HuH-7 (cell line): ENCODE measurements at regions not wholly inside any gene's neighbourhood (a gene's known extent, or its start where the extent isn't known, plus 50 kb on each side); places are given as distances from the start of the nearest gene placed in this dataset.
A peak's percentile ranks its signal among the peaks of the same experiment; 100 is the strongest.

Experiments
- DNase-seq: peaks from one replicate; pipeline ENCODE4 v3.0.0; 2011; ENCODE audit warnings: low spot score

DNA sequence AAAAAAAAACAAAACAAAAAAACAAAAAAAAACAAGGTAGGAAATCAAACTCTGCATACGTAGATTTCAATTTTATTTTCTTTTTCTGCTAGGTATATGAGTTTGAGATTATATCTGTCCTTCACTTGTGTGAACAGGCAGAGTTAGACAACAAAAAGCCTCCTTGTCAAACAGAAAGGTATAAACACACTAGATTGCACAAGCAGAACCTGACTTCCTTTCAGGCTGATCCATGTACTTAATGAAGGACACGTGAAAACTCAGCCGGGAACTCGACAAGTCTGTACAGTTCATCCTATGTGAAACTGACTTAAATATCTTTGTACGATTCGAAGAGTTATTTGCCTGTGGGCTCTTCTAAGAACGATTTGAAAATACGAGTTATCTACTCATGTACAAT is 254.1 kb downstream of the ARL4A start:
- DNase-seq: no peak

DNA sequence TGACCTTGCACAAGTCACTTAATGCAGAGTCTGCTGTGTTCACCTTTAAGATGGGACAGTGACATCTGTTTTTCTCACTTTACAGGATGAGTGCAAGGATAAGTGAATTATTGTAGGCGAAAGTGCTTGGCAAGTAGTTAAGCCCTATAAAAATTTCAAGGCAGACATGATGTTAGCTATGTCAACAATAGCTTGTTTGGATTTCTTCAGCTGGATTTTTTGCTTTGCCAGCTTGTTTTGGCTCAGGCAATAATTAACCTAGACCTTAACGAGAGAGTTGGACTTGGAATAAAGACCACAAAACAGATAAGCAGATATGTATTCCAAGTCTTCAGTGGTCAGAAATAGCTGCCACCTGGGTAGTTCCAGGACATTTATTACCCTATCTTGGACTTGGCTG is 255.2 kb downstream of the ARL4A start:
- peak; percentile 27 for DNase-seq

DNA sequence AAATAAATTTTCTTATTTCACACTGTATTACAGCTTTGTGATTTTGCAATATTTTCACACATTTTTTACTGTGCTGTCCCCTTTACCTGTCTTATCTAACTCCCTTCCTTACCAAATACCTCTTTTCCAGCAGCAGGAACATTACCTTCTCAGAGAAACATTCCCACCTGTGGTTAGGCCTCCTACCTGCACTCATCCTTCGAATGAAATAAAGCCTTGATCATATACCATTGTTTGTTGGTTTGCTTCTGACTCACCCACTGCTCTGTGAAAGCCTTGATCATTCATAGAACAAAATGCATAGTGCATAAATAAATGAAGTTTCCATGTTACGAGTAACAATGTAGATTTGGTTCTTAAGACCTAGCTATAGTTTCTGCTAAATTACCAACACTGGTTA is 256.3 kb downstream of the ARL4A start:
- no peak for DNase-seq

DNA sequence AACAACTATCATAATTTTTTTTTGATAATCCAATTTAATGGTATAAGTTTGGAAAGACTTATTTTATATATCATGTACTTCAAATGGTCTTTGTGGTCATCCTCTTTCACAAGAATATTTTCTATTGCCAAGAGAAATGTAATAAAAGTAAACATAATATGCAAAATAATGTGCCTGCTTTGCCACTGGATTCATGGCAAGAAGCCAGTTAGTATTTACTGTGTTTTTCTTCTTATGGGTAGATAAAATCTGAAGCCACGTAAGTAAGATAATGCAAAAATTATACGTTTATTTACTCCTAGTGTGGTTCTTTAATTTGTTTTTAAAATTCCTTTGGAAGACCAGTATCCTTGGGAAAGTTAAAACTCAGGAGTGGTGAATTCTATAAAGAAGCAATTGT is 258.5 kb downstream of the ARL4A start:
- DNase-seq: no peak

DNA sequence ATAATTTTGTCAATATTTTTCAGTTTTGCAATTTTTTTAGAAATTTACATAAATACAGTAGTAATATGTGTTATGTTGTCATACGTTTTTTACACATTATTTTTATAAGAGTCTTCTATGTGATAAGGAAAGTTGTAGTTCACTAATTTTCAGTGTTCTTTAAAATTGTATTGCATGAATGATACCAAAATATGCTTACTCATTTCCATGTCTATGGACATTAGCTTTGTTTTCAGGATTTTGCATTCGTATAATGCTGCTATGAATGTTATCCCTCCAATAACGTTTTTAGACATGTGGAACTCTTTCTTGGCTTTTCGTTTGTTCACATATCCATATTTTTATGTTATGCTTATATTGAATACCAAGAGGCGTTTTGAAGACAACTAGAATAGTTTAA is 260.0 kb downstream of the ARL4A start:
- no peak for DNase-seq

DNA sequence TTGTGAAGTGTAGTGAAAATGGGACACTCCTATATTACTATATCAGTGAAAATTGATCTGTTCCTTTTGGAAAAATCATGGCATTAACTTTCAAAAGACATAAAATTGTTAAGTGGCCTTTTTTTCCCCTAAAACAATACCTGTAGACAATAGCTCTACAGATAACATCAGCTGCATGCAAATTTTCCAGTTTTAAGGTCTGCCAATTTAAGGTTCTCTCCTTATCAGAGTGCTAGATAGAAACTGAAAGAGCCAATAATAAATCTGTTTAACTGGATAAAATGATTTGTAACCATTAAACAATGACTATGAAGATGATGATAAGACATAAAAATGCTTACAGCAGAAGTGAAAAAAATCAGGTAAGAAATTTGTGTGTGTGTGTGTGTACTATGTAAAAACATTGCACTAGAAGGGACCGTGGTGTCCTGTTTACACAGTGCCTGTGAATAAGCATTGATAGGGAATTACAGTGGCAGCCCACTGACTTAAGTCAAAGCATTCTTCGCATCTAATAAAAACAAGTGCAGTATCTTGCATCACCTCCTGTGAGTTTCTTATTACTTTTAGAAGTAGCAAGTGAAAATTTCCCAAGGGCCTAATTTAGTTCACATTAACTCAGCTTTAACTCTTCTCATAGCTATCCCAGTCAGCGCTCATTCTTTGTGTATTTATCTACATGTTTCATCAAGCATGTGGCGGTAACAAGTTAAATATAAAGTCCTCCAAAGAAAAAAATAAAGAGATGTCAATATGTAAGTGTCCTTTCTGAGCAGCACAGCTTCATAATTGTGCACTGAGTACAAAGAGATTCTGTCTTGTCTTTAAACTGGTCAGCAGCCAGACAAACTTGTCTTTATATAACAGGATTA is 261.9 kb downstream of the ARL4A start:
- no peak for DNase-seq

DNA sequence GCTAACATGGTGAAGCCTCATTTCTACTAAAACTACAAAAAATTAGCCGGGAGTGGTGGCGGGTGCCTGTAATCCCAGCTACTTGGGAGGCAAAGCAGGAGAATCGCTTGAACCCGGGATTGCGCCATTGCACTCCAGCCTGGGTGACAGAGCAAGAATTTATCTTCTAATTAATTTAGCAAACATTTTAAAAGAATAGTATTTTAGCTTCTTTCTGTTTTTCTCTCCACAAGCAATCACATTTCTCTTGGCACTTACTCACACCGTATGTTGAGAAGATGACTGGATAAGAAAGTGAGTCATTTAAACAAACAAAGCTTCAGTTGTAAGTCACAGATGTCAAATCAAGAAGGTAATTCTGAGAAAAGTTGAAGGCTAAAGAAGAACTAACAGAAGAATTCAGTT is 264.0 kb downstream of the ARL4A start:
- no peak for DNase-seq

DNA sequence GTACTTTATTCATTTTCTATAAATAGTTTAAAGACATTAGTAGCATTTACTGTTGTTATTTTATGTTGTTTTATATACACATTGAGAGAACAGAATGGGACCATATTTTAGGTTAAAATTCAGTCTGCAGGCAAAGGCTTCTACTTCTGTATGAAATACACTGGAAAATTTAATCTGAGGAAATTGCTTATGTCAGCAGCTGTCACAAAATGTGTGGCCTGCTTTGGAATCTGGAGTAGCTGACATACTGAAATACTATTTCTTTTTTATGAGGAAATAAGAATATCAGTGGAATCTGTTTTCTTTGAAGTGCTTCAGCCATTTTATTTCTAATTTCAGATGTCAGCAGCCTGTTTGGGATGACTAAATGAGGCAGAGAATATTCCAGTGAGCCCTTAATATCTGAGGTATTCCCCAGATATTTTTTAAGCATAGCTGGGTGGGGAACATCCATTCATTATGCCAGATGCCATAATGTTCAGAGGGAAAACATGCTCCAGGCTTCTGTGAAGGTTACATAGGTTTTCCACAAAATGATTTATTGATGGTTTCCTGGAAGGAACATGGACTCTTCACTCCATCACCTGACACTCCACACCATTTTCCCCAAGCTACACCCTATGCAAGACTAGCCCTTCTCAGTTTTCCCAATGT is 267.1 kb downstream of the ARL4A start:
- DNase-seq: no peak

DNA sequence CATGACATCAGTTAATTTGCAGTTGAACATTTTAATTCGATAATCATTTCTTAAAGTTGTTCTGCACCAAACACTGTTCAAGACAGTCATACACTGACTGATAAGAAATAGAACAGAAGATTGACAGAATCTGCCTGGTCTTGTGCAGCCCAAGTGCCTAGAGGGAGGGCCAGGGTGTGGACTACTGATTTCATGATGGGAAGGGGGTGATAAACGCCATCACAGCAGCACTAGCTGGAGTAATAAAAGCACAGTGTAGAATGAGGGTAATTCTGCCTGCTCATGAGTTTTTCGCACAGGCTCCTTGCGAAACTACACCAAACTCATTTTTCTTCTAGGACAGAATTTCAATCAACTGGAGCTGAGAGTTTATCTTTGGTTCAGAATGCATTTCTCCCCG is 270.1 kb downstream of the ARL4A start:
- peak; percentile 25 for DNase-seq

DNA sequence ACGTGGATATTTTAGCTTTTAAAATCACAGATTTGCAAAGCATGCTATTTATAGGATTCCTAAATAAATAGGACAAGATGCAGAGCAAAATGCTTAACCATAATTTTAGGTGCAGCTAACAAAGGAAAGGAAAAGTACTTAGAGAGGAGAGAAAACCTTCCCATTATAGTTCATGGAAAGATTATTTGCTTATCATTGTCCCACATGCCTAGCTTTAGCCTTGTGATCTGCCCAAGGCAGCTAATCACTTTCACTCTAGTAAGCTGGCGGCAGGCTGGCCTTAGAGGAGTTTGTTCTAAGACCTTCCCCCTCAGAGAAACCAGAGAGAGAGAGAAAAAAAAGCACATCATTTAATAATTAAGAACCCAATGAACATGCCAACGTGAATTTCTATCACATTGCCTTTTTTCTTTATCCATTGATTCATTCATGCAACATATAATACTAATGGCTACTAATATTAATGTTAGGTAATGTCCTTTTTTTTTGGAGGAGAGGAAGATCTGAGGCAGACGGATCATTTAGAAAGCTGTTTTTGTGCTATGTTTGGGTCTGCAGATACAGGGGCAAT is 274.6 kb downstream of the ARL4A start:
- no peak for DNase-seq

DNA sequence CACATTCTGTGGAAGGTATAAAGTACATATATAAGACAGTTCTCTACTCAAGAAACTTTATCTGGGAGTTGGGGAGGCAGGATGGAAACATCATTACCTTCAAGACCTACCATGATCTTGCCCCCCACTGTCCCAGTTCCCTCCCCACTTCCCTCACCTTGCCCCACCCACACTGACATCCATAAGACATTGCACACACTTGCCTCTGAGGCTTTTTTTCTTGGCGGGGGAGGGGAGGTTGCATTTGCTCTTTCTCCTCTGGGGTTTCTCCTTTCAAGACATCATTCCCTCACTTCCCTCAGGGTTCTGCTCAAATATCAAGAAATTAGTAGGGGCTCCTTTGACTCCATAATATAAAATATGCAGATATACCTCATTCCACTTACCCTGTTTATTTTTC is 276.0 kb downstream of the ARL4A start:
- no peak for DNase-seq

DNA sequence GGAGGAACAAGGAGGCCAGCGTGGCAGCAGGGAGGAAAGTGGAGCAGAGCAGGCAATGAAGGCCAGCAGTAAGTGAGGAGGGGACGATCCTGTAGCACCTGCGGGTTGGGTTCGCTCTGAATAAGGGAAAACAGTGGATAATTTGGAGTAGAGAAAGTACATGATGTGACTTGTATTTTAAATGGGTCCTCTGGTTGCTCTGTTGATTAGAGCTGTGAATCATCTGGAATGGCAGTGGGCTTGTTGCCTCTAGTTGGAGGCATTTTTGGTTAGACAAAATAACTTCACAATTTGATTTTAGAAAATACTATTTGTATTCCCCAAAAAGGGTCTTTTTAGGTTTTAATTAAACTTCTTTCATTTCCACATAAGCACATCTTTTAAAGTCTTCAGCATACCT is 277.4 kb downstream of the ARL4A start:
- DNase-seq: no peak

DNA sequence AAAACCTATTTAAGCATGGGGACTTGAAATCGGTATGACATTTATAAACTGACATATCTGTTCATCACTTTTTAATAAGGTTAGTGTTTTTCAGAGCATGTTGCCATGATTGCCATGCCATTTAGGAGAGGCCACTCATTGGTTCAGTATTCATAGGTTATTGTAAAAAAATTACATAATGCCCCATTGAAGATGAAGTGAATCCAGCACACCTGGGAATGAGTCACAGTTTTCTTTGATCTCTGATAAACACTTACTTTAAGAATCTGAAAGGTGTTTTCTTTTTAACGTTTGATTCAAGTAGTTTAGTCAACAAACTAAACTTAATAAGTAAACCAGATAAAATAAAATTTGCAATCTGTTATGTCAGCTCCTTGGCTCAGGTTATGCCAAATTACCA is 278.3 kb downstream of the ARL4A start:
- no peak for DNase-seq

DNA sequence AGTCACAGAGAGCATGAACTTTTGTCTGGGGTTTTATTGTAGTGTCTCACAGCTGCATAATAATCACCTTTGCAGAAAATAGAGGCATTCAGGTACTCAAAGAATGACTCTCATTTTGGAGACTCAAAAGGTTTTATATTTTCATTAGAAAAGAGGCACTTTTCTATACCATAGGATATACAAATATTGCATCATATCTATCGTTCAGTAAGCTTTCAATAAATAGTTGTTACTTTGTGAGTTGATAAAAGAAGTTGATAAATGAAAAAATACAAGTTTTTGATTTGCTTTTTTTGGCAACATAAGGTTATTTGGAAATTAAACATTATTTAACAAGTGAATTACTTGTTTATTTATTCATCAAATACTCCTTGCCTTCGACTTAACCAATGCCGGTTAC is 279.9 kb downstream of the ARL4A start:
- no peak for DNase-seq

DNA sequence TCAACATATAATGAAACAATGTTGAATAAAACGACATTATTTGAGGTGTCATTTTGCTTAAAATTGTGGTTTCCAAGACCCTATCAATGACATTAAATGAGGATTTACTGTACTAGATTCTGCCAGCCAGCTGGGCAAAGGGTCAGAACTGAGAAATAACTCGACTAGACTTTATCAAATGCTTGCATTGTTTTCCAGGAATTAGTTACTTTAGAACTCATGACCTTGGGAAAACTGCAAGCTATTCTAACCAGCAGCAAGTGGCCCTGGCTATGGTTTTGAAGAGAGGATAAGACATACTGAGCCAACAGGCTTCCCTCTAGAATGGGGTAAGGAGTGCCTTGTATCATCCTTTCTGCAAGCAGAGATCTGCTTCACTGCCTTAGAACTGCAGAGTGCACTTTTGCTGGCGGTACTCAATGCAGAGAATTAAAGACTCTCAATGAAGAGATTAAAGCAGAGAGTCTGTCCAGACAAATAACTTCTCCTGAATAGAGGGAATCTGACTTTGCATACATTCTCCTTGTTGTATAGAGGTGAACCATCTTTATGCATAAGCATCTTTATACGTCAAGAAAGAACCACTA is 281.5 kb downstream of the ARL4A start:
- no peak for DNase-seq

DNA sequence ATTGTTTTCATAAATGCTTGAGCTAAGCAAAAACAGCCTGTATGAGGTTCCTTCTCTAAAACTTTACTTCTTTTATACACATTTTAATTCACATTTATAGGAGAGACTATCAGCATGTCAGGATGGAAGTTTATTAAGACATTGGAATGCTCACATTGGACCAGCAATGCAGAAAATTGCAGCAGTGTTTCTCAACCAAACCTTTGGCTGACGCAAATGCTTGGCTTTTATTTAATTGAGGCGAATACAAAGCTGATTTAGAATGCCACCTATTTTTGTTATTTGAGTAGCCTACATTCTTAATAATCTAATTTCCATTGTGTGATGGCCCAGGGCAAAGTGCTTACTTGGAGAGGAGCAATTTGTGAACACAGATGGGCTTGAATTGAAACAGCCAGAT is 283.2 kb downstream of the ARL4A start:
- no peak for DNase-seq

DNA sequence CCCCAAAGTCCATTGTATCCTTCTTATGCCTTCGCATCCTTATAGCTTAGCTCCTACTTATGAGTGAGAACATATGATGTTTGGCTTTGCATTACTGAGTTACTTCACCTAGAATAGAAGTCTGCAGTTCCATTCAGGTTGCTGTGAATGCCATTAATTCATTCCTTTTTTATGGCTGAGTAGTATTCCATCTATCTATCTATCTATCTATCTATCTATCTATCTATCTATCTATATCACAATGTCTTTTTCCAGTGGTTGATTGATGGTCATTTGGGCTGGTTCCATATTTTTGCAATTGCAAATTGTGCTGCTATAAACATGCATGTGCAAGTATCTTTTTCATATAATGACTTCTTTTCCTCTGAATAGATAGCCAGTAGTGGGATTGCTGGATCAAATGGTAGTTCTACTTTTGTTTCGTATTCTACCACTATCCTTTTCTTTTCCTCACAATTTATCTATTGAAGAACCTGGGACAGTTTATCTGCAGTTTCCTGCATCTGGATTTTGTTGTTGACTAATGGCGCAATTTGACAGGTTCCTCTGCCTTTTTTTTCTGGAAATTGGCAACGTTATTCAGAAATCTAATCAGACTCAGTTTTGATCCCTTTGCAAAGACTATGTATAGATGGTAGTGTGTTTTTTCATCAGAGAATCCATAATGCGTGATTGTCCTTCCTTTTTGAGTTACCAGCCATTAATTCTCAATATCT is 287.2 kb downstream of the ARL4A start:
- no peak for DNase-seq

DNA sequence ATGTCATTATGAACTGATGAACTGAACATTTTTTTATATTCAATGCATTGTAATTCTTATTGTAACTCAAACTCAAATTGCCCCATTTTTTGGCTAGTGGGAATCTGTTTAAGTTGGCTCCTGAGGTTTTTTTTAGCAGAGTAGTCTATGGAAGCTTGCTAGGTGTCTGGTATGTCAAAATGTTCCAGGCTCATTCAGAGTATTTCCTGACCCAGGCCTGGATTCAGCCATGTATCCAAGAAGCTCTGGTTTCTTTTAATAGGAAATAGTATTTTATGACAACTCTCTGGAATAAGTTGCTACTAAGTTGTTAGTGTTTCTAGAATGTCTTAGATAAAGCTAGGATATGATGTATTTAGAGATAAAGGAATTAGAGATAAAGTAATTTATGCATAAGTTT is 288.0 kb downstream of the ARL4A start:
- no peak for DNase-seq

DNA sequence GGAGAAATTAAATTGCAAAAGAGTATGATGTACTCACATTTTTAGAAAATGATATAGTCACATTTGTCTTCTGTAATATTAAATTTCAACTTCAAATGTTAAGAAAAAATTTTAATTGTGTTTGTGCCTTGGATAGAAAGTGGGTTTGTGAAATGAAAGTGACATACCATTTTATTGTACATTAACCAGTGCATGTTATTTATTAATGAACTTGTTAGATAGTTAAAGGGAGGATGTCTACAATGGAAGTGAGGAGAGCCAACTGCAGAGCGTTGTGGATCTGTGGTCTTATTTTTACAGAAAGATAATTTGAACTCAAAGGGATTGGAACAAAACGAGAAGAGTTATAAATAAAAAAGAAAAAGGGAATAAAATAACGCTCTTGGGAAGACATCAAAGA is 291.7 kb downstream of the ARL4A start:
- no peak for DNase-seq

DNA sequence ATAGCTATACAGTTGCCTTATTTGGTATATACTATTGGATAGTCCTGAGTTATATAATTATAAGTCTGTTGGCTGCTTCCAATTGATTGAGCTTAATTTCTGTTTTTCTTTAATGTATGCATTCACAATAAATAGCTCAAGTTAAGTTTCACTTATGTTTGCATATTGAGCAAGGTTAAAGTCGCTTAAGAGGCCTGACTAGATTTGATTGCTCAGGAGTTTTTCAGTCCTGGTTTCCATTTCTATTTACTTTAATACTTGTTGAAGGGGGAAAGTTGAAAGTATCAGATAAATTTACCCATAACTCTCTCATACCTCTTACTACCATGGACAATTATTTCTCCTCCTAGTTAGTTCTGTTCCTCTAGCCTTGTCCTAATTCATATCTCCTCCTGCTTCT is 294.7 kb downstream of the ARL4A start:
- no peak for DNase-seq

DNA sequence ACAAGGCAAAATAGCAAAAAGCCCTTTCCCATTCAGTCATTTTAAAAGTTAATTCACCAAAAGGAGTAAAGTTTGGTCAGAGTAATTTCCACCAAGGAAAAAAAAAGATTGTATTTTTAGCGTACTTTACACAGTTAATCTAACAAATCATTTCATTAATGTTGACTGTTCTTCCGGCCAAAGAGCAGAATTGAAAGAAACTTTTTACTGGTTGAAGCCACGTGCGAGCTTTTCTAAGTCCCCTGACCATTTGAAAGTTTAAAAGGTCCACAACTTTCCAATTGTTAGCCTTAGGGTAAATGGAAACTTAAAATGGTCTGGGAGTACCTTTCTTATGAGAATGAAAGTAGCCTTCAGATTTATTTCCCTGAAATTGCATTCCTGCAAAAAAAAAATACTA is 296.7 kb downstream of the ARL4A start:
- no peak for DNase-seq

DNA sequence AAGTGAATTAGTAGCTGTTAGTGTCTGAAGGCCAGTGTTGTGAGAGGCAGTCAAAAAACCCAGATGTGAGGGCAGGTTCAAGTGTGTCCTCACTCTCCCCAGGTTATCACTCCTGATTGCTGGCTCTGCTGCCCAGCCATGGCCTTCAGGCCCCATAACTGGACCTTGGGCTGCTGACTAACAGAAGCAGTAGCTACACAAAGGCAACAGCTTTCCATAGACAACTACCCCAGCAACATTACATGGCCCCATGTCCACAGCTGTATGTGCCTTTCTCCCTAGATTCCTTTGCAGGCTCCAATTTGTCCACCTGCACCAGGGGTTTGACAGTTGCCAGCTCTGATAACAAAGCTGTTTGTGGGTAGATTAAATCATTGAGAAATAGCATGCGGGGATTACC is 297.8 kb downstream of the ARL4A start:
- no peak for DNase-seq
